GM21619 (cell line): ENCODE measurements at regions not wholly inside any gene's neighbourhood (a gene's known extent, or its start where the extent isn't known, plus 50 kb on each side); places are given as distances from the start of the nearest gene placed in this dataset.

Experiments used
- ATAC-seq: cut with Tn5 transposase; IDR thresholded peaks from one replicate; pipeline ENCODE4 v1.9.1; 2021; ENCODE audit not compliant: unreplicated experiment

DNA sequence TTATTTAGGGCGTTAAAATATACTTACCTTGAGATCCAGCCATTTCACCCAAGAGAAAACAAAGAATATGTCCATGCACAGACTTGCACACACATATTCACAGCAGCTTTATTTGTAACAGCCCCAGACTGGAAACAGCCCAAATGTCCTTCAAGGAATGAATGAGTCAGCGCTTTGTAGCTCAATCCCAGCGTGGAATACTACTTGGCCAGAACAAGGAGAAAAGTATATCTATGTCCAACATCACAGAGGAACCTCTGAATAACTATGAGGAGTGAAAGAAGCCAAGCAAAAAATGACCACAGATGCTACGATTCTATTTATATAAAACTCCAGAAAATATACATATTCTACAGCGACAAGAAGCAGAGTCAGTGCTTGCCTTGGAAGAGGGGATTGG, 158.3 kb downstream of the ENGASE start:
- no peak for ATAC-seq

DNA sequence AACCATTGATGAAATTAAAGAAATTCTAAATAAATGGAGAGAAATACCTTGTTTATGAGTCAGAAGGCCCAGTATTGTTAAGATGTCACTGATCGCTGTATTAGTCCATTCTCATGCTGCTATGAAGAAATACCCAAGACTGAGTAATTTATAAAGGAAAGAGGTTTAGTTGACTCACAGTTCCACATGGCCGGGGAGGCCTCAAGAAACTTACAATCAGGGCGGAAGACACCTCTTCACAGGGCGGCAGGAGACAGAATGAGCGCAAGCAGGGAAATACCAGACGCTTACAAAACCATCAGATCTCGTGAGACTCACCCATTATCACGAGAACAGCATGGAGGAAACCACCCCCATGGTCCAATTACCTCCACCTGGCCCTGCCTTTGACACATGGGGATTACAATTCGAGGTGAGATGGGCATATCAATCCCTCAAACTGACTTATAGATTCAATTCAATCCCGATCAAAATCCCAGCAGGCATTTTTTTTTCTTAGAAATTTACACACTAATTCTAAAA, 157.2 kb downstream of the ENGASE start:
- ATAC-seq, result no peak

DNA sequence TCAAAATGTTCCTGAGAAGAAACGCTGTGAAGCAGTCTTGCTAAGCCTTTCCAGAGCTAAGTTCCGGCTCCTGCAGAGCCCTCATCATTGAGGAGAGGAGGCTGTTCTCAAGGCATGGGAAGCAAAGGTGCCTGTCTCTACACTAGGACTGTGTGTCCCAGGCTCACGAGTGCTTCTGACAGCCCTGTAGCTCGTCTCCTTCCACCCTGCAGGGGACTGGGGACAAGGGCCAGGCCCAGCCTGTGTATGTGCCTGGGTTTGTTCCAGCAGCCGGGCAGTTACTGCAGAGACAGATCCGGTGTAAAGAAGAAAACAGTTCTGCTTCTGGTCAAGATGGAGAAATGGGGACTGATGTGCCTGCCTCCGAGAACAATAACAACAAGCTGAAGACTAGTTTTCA, 156.0 kb downstream of the ENGASE start:
- no peak for ATAC-seq

DNA sequence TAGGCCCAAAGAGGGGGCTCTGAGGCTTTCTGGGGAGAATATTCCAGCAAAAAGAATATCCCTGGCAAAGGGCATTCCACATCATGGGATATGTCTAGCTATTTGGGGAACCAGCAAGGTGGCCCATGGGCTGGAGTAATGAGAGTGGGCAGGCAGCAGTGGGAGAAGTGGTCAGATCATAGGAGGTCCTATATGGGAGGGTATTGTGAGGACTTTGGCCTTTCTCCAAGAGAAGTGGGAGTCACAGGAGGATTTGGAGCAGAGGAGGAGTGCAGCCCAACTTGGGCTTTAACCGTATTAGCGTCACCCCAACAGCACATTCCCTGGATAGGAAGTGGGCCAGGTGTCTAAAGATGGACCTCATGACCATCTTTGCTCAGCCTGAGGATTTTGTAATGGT, 151.4 kb downstream of the ENGASE start:
- ATAC-seq, result no peak

DNA sequence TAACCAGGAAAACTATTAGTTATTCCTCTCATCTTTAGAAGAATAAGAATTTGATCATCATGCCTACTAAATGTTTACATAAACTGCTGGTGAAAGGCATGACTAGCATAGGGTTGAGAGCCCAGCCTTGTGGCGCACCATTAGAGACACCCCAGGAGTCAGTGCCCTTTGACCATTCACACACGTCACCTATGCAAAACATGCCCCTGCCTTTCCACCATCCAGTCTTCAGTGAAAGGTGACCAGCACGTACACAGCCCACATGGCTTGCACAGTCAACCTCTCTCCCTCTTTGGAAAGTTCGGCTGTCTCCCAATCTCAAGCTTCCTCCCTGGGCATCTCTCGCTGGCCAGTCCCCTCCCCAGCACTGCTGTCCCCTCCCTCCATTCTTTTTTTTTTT, 150.3 kb downstream of the ENGASE start:
- ATAC-seq, result no peak

DNA sequence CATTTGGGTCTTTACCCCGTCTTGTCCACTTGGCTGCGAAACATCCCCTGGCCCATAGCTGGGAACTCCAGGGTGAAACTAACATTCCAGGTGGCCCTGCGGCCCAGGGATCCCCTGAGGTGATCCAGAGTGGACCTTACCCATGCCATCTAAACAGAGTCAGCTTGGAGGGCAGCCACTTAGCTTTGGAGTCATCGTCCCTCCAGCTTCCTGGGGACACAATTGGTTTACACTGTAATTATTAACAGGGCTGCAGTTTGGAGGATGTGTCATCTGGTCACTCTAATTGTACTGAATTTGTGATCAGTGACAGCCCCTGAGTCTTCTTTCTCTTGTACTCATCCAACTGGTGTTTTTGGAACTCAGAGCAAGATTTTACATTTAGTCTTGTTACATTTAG, 149.9 kb downstream of the ENGASE start:
- ATAC-seq, result no peak

DNA sequence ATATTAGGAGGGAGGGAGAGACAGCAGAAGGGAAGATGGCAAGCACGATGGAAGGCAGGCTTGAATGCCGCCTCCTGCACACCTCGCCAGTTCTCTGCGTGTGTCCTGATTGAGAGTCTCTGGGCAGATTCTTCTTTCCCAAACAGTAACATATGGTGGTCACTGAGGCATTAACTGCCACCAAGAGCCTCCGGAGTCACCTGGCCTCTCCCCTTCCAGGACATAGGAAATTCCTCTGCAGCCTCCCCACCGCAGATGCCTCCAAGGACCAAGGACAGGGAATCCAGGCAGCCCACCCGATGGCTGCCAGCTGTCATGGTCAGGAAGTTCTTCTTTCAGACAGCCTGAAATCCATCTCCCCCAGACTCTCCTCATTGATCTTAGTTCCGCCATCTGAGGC, 149.3 kb downstream of the ENGASE start:
- ATAC-seq, result no peak

DNA sequence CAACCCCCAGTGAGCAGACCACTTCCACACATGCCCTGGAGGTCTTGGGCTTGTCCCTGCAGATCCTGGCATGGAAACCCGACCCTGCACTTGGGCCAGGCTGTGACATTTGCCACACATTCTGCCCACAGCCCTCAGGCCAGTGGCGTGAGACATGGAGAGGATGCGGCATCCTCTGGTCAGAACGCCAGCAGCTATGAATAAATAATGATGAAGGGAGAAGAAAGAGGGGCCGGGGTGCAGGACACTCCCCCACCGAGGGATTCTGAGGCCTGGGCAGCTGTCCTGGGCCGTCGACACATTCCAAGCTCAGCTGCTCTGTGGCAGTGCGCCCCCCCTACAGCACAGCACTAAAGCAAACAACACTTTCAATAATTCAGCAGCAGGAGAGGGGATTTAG, 148.8 kb downstream of the ENGASE start:
- no peak for ATAC-seq

DNA sequence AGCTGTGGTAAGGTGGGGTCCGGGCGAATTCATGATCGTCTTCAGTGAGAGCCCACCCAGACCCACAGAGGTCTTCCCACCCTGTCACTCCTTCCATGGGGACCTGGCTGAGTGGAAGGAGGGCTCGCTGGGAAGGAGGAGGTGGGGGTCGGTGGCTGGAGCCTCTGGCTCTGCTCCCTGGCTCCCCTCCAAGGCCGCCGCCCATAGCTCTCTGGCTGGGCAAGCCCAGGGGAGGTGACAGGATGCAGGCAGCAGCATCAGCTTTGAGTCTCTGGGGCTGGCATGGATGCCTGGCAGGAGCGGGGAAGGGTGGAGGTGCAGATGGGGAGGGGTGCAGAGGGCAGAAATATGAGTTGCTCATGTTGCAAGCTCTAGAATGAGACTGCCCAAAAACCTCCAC, 147.0 kb downstream of the ENGASE start:
- ATAC-seq, result no peak

DNA sequence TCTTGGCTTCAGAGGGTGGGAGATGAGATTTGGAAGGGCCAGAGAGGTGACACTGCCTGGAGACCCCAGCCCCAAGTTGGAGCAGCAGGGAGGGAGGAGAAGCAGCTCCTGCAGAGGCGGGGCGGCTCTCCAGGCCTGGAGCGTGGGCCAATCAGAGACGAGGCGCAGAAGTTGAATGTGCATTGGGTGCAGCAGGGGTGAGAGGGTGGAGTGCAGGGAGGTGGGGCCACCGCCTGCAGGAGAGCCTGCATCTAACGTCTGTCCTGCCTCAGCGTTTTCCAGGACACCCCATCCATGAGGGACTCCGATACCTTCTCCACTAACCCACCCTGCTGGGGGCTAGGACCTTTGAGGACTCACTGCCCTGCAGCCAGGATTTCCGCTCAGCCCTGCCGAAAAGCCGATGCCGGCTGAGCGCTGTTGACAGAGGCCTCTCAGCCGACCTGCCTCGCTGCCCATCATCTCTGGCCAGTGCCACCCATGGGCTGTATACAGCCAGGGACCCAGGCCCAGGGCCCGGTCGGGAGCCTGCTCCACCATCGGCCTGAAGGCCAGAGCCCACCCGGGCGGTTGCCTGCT, 146.2 kb downstream of the ENGASE start:
- ATAC-seq, result no peak

DNA sequence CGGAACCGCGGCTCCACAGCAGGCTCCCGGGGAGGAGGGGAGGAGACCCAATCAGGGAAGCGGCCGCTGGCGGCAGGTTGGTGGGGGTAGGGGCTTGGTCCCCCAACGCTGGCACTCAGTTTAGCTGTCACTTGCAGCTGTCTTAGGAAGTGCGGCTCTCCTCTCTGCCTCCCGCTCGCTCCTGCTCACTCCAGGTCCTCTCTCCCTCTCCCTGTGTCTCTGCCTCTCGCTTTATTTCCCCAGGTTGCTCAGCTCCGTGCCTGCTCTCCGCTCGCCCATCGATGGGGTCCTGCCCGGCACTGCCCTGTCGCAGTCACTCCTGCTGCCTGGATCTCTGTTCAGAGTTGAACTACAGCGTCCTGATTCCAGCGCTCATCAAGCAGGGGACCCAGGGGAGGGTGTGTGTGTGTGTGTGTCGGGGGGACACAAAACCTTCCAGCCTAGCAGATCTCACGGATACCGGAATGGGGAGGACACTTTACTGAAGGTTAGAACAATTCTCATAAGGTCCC, 145.6 kb downstream of the ENGASE start:
- ATAC-seq, result no peak

DNA sequence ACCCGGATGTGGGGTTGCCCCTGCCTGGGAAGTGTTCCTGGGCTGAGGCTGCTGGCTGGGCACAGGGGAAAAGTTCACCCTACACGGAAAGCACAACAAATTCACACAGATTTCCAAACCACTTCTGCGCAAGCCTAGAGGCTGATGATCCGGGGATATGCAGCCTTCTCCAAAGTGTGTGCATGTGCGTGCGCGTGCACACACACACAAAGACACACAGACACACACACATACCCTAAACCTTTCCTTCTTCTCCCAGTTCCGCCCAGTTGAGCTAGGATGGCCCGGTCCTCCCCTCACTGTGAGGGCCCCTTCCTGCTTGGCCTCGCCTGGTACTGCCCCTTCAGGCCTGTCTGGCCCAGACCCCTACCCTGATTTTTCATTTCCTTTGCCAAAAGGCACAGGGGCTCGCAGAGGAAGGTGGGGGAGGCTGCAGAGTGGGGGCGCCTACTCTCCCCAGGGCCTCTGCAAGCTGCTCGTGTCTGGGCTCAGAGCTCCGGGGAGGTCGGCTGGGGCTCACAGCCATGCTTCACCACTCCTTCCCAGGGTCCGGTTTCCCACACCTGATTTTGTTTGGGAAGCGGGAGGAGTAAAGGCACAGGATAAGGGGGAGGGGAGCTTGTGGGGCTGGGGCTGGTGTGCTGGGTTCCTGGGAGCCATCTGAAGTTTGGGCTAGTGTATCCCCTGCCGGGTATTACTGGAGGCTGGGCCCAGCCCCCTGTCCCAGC, 144.7 kb downstream of the ENGASE start:
- no peak for ATAC-seq

DNA sequence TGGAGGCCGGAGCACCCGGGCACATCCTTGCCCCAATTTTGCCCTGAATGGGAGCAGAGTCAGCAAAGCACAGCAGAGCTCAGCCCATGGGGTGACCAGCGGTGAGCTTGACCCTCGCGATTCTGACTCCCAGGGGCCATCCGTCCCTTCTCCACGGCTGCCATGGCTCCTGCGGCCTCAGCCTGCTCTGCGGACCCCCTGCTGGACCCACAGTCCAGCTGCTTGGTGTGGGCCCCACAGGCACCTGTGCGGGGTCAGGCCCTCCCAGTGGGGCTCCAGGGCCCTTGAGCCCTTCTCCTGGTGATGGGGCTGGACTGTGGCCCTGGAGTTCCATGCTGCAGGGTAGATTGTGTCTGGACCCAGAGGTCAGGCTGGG, 144.2 kb downstream of the ENGASE start:
- ATAC-seq, result no peak

DNA sequence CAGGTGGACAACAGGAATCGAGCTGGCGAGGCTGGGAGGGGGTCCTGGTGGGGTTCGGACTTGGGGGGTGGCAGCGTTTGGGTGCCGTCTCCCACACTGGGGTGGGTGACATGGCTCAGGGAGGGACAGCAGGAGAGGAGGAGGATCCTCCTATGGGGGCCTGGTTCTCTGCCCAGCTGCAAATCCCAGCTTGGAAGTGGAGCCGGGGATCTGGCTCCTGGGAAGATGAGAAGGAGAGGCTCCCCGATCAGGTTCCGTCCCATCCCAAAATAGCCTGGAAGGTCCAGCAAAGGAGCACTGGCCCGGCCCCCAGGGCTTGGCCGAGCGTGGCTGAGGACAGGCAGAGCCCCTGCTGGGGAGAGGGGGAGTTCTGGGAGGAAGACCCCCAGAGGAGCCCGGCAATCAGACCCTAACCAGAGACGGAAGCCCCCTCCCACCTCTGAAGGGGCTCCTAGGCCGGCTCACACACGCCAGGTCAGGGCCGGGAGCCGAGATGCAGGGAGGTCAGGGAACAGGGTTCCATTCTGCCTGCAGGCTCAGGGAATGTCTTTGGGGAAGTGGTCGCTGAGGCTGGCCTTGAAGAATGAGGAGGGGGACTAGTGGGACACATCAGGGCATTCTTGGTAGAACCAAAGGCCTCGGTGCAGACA, 143.7 kb downstream of the ENGASE start:
- no peak for ATAC-seq

DNA sequence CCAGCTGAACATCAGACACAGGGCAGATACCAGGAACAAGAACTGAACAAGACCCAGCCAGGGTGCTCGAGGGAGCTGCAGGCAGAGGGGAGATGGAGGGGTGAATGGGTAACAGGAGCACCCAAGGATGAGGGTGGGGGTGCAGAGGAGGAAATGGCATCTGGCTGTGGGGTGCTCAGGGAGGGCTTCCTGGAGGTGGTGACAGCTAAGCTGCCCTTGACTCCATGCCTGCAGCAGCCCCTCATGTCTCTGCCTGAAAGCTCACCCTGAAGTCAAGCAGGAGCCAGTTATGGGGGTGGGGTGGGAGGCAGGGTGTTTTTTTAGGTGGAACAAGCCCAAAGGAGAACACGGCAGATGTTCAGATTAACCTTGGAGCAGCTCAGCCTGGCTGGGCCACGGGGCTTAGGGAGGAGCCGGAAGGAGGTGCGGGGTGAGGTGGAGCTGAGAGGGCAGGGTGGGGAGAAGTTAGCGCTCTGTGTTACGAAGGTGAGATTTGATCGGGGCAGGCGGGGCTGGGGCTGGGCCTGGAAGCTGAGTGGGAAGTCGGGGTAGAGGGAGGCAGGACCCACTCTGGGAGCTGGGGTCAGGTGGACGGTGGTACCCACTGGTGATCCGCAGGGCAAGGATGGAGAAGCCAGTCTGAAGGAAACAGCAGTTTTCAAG, 143.0 kb downstream of the ENGASE start:
- ATAC-seq, result no peak

DNA sequence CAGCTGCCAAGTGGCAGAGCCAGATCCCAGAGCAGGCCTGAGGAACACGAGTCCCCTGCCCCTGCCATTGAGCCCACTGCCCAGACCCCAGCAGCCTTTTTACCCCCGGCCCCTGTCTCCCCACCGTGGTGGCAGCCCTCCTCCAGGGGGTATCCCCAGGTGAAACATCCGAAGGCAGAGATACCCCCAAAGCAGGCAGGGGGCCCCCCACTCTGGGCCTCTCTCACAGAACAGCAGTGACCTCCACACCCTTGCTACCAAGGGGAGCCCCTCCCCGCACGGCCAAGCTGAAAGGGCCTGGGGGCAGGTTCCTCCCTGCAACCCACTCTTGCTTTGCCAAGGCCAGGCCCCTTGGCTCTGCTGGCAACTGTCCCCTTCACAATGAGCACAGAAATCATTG, 142.2 kb downstream of the ENGASE start:
- no peak for ATAC-seq

DNA sequence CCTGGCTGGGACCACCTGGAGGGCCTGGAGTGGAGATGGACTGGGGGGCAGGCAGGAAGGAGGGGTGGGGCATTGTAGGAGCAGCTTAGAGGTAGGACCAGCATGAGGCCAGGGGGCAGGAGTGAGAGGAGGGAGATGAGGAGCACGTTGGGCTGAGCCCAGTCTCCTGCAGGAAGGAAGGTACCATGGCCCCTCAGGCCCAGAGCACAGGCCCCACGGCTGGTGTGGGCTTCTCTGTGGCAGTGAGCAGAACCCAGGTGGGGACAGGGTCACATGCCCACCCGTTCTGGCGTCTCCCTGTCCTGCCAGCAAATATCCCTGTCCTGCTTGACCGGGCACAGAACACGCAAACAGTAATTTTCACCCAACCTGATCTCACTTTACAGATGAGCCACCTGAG, 141.8 kb downstream of the ENGASE start:
- no peak for ATAC-seq

DNA sequence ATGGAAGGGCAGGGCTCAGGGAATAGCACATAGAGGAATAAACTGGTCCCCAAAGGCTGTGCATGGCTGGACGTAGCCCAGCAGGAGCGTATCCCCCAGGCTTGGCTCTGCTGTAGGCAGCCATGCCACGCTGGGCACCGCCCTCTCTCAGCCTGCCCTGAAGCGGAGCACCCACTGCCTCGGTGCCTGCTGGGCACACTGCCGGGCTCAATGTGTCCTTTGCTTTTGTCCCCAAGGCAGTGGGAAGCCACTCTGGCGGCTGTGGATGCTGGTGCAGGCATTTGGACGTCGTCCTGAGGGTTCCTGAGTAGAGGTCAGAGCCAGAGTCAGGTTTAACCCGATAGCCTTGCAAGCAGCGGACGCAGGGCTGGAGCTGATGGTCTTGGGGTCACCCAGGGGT, 141.0 kb downstream of the ENGASE start:
- ATAC-seq, result no peak

DNA sequence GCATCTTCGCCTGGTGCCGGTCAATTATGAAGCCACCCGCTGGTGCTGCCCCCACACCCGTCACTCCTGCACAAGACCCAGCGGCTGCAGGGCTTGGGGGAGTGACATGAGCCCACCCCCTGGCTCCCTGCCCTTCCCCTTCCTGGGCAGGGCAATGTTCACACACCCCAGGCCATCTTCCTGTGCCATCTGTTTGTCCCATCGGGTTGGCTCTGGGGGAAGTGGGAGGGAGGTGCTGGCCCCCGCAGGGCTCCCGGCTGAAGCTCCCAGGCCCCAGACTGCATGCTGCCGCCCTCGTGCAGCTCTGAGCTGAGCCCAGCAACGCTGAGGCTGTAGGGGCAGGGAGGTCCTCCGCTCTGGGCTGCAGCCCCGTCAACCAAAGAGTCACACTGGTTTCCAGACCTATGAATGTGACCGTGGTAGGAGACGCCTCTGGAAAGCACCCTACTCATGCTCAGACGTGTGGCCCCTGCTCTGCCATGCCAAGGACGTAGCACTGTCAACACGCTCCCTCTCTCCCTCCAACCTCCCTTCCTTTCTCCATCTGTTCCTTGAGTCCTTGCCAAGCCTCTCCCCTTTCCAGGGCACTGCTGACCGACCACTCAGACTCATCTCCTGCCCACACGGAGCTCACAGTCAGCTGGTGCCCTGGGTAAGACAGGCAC, 140.4 kb downstream of the ENGASE start:
- ATAC-seq, result no peak

DNA sequence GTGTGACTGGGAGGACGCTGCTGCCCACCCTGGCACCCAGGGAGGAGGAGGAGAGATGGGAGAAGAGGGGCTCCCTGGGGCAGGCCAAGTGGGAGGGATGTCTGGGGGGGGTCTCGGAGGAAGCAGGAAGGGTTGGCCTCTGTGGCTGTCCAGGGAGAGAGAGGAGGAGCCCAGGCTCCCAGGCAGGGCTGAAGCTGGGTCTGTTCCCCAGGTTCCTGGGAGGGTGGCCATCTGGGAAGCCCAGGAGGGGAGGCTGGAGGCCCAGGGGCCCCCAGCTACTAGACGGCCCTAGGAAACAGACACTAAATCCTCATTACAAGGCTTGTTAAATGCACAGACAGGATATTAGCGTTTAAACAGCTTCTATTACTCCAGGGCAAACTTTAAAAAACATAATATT, 139.8 kb downstream of the ENGASE start:
- ATAC-seq, result no peak

DNA sequence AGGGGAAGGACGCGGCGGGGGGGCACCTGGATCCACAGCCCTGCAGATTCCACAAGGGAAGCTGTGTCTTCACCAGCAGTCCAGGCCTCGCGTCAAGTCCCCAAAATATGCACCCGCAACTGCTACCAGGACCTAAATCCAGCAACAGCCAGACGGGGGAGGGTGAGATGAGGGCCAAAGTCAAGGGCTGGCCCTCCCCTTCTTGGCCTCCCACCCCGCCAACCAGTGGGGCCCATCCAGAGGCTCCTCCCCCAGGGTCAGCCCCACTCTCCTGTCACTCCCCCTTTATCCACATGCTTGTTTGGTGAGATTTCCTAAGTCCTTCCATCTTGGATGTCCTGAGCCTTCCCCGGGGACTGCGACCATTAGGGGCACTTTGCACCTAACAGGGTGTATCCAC, 138.7 kb downstream of the ENGASE start:
- ATAC-seq, result no peak
